ENCODE measurements at regions not wholly inside any gene's neighbourhood (a gene's known extent, or its start where the extent isn't known, plus 50 kb on each side); places are given as distances from the start of the nearest gene placed in this dataset.
"Not testable (repeated sequence)": the region's sequence is repeated elsewhere in the genome, so short reads cannot be mapped to it uniquely, and the experiment has no call there.

GRCh38 chr13:62173958-62174357 is 758.3 kb upstream of the PCDH20 start:
- no peak for ATAC-seq
- intact Hi-C loops (cut with DNase I), result no loop called here
- DNase-seq (ENCODE audit: missing footprints), result no peak

GRCh38 chr13:62171697-62172096 is 756.0 kb upstream of the PCDH20 start:
- ATAC-seq (no peak), DNase-seq (ENCODE audit: missing footprints) (no peak)
- intact Hi-C loops (cut with DNase I), result no loop called here

GRCh38 chr13:62168891-62169290 is 753.2 kb upstream of the PCDH20 start:
- ATAC-seq (no peak), DNase-seq (ENCODE audit: missing footprints) (no peak)
- intact Hi-C loops (cut with DNase I), result no loop called here

GRCh38 chr13:62167650-62168172 is 752.1 kb upstream of the PCDH20 start:
- intact Hi-C loops (cut with DNase I), result no loop called here
- DNase-seq (ENCODE audit: missing footprints), result peak; percentile 44
- no peak for ATAC-seq

GRCh38 chr13:62162860-62163259 is 747.2 kb upstream of the PCDH20 start:
- no peak for DNase-seq (ENCODE audit: missing footprints)
- no peak for ATAC-seq
- intact Hi-C loops (cut with DNase I), result no loop called here

- ATAC-seq, result no peak
- DNase-seq (ENCODE audit: missing footprints), result no peak
Measured at GRCh38 chr13:62158520-62158919, 742.9 kb upstream of the PCDH20 start.

GRCh38 chr13:62151724-62152123 is 736.1 kb upstream of the PCDH20 start:
- DNase-seq (ENCODE audit: missing footprints); intact Hi-C loops (cut with DNase I); ATAC-seq: not testable (repeated sequence)

More at GRCh38 chr13:62158520-62158919, 742.9 kb upstream of the PCDH20 start:
- intact Hi-C loops (cut with DNase I), result no loop called here

- intact Hi-C loops (cut with DNase I), result no loop called here
- ATAC-seq (no peak), DNase-seq (ENCODE audit: missing footprints) (no peak)
Measured at GRCh38 chr13:62142048-62142447, 726.4 kb upstream of the PCDH20 start.

- no peak for ATAC-seq
Measured at GRCh38 chr13:62139597-62139996, 723.9 kb upstream of the PCDH20 start.

GRCh38 chr13:62137629-62138405 is 722.2 kb upstream of the PCDH20 start:
- intact Hi-C loops (cut with DNase I), result no loop called here
- no peak for ATAC-seq
- DNase-seq (ENCODE audit: missing footprints), result no peak

More at GRCh38 chr13:62139597-62139996, 723.9 kb upstream of the PCDH20 start:
- intact Hi-C loops (cut with DNase I), result no loop called here
- no peak for DNase-seq (ENCODE audit: missing footprints)

- DNase-seq (ENCODE audit: missing footprints) (no peak), ATAC-seq (no peak)
- intact Hi-C loops (cut with DNase I), result no loop called here
Measured at GRCh38 chr13:62131604-62132003, 716.0 kb upstream of the PCDH20 start.

GRCh38 chr13:62130062-62130970 is 714.7 kb upstream of the PCDH20 start:
- ATAC-seq (no peak), DNase-seq (ENCODE audit: missing footprints) (no peak)
- intact Hi-C loops (cut with DNase I), result no loop called here

- DNase-seq (ENCODE audit: missing footprints) (no peak), ATAC-seq (no peak)
- intact Hi-C loops (cut with DNase I), result no loop called here
Measured at GRCh38 chr13:62129000-62129551, 713.4 kb upstream of the PCDH20 start.

GRCh38 chr13:62126400-62126799 is 710.8 kb upstream of the PCDH20 start:
- ATAC-seq (no peak), DNase-seq (ENCODE audit: missing footprints) (no peak)
- intact Hi-C loops (cut with DNase I), result no loop called here

GRCh38 chr13:62125451-62125850 is 709.8 kb upstream of the PCDH20 start:
- intact Hi-C loops (cut with DNase I), result no loop called here
- DNase-seq (ENCODE audit: missing footprints) (no peak), ATAC-seq (no peak)

GRCh38 chr13:62123409-62123808 is 707.8 kb upstream of the PCDH20 start:
- intact Hi-C loops (cut with DNase I), result no loop called here
- DNase-seq (ENCODE audit: missing footprints) (no peak), ATAC-seq (no peak)

GRCh38 chr13:62122434-62122833 is 706.8 kb upstream of the PCDH20 start:
- ATAC-seq (no peak), DNase-seq (ENCODE audit: missing footprints) (no peak)
- intact Hi-C loops (cut with DNase I), result no loop called here

- intact Hi-C loops (cut with DNase I), result no loop called here
Measured at GRCh38 chr13:62119739-62120700, 704.4 kb upstream of the PCDH20 start.

More at GRCh38 chr13:62119739-62120700, 704.4 kb upstream of the PCDH20 start:
- ATAC-seq, result no peak
- no peak for DNase-seq (ENCODE audit: missing footprints)

Measured in Right ventricle myocardium inferior (tissue), 1 donor.